ENCODE measurements at regions not wholly inside any gene's neighbourhood (a gene's known extent, or its start where the extent isn't known, plus 50 kb on each side); places are given as distances from the start of the nearest gene placed in this dataset.

DNA sequence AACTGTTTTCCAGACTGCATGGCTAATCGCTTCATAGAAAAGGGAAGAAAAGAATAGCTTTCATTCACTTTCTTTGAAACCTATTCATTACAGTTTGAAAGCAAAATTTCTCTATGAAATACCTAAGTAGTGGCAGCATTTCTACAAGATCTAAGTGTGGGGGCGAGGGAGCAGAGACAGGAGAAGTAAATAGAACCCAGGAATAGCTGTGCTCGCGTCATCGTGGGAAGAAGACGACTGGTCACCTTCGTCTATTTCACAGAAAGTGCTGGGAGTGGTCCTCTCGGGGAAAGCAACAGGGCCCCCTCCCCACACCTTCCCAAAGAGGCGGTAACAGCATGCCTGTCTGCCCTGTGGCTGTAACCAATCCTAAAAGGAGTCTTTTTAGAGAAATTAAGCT, 169.9 kb upstream of the NOCT start:
- WGBS (ENCODE audit: insufficient coverage): 40% methylated on average over 1 of the region's 9 CpGs
- no peak for DNase-seq (ENCODE audit: low read depth in 4 of 6, low spot score in 6 of 6)
- Histone ChIP-seq H3K4me1 (ENCODE audit: control insufficient read depth, insufficient read depth, low read length) (peaks cover 6% of the 10 kb centered on the region), H3K4me3 (ENCODE audit: low read depth, low read length) (no peak overlapping the region), H3K27ac (ENCODE audit: low read depth, low read length) (no peak overlapping the region), H3K36me3 (ENCODE audit: control insufficient read depth, insufficient read depth, low read length) (no peaks in the 10 kb centered on the region), H3K27me3 (ENCODE audit: control insufficient read depth, insufficient read depth, low read length) (no peaks in the 10 kb centered on the region), H3K9me3 (ENCODE audit: control insufficient read depth, insufficient read depth, low read length) (peaks cover 2% of the 10 kb centered on the region)

DNA sequence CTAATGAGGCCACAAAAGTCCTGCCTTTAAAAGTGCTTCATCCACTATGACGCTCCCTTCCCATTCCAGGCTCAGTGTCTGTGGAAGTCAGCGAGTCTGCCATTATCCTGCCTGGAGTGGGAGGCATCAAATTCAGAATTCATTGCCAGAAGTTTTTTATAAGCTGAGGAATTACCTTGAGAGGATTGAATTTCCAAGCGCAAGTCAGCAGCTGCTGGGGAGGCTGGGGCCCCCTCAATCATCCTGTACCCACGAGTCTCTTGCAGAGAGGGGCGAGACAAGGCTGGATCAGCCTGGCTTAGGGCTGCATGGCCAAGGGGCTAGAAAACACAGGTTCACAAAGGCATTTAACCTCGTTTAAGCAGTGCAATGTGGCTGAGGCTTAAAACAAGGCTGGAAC, 170.5 kb upstream of the NOCT start:
- H3K27me3 ChIP-seq (ENCODE audit: control insufficient read depth, insufficient read depth, low read length): no peaks in the 10 kb centered on the region
- no peak overlapping the region for H3K4me3 ChIP-seq (ENCODE audit: low read depth, low read length)
- WGBS (ENCODE audit: insufficient coverage): 70% methylated on average over 4 of the region's 6 CpGs
- H3K36me3 ChIP-seq (ENCODE audit: control insufficient read depth, insufficient read depth, low read length): no peaks in the 10 kb centered on the region
- no peak overlapping the region for H3K27ac ChIP-seq (ENCODE audit: low read depth, low read length)
- H3K4me1 ChIP-seq (ENCODE audit: control insufficient read depth, insufficient read depth, low read length): peaks cover 6% of the 10 kb centered on the region
- H3K9me3 ChIP-seq (ENCODE audit: control insufficient read depth, insufficient read depth, low read length): peaks cover 2% of the 10 kb centered on the region
- DNase-seq (ENCODE audit: low read depth in 4 of 6, low spot score in 6 of 6): no peak

DNA sequence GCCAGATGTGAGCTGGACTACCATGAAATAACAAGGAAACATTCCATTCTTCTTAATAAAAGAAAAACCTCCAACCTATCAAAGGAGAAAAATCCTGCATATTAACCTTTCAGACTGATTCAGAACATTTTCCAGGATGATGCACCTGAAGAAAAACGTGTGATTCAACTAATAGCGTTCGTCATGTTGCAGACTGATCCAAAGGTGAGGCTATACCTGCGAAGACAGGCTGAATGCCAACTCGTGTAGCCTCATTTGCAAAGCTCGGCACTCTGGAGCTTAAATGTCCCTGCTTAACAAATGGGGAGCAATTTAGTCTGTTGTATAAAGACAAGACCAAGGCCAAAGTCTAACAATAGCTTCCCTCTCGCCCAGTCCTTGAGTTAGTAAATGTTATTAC, 172.0 kb upstream of the NOCT start:
- no peaks in the 10 kb centered on the region for H3K9me3 ChIP-seq (ENCODE audit: control insufficient read depth, insufficient read depth, low read length)
- no peak for DNase-seq (ENCODE audit: low read depth in 4 of 6, low spot score in 6 of 6)
- H3K4me3 ChIP-seq (ENCODE audit: low read depth, low read length): no peak overlapping the region
- no peak overlapping the region for H3K27ac ChIP-seq (ENCODE audit: low read depth, low read length)
- no peaks in the 10 kb centered on the region for H3K27me3 ChIP-seq (ENCODE audit: control insufficient read depth, insufficient read depth, low read length)
- H3K4me1 ChIP-seq (ENCODE audit: control insufficient read depth, insufficient read depth, low read length): peaks cover 6% of the 10 kb centered on the region
- no peaks in the 10 kb centered on the region for H3K36me3 ChIP-seq (ENCODE audit: control insufficient read depth, insufficient read depth, low read length)
- WGBS (ENCODE audit: insufficient coverage): 60% methylated on average over 6 of the region's 7 CpGs

DNA sequence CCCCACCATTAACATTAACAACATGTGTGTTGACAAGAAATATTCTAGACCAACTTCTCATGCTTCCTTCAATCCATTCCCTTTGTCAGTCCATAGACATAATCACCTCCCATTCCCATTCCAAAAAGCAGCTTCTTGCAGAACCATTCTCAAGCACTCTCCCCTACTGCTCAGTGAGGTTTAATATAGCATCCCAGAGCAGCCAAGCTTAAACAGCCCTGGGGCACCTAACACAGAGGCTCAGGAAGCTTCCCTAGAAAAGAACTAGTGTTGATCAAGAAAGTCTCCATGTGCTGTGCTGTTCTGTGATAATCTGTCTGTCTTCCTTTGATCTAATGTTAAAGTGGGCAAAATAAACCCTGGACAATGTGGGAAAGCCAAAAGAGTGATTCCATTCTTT, 174.2 kb upstream of the NOCT start:
- H3K27ac ChIP-seq (ENCODE audit: low read depth, low read length): no peak overlapping the region
- no peaks in the 10 kb centered on the region for H3K9me3 ChIP-seq (ENCODE audit: control insufficient read depth, insufficient read depth, low read length)
- H3K4me3 ChIP-seq (ENCODE audit: low read depth, low read length): no peak overlapping the region
- peaks cover 6% of the 10 kb centered on the region for H3K4me1 ChIP-seq (ENCODE audit: control insufficient read depth, insufficient read depth, low read length)
- no peaks in the 10 kb centered on the region for H3K36me3 ChIP-seq (ENCODE audit: control insufficient read depth, insufficient read depth, low read length)
- peak in 1 of 6 donors; percentile 60 for DNase-seq (ENCODE audit: low read depth in 4 of 6, low spot score in 6 of 6)
- H3K27me3 ChIP-seq (ENCODE audit: control insufficient read depth, insufficient read depth, low read length): no peaks in the 10 kb centered on the region

DNA sequence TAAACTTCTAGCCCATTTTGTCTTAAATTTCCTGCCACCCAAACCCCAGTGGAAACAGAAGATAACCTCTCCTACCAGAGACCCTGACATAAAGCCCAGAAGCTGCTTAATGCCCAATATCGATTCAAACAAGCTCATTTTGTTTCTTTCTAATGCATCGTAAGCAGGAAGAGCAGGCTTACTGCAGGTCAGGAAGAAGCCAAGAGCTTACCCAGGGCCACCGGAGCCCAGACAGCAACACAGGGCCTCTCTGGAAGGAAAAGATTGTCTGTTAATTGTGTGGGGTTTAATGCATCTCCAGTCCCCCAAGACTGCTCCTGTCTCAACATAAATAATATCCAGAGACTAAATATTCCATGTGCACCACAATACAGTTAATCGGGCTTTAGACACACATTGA, 177.3 kb upstream of the NOCT start:
- H3K27ac ChIP-seq (ENCODE audit: low read depth, low read length): no peak overlapping the region
- H3K9me3 ChIP-seq (ENCODE audit: control insufficient read depth, insufficient read depth, low read length): no peaks in the 10 kb centered on the region
- H3K4me3 ChIP-seq (ENCODE audit: low read depth, low read length): no peak overlapping the region
- no peaks in the 10 kb centered on the region for H3K4me1 ChIP-seq (ENCODE audit: control insufficient read depth, insufficient read depth, low read length)
- H3K36me3 ChIP-seq (ENCODE audit: control insufficient read depth, insufficient read depth, low read length): no peaks in the 10 kb centered on the region
- 90% methylated on average over 3 of the region's 4 CpGs for WGBS (ENCODE audit: insufficient coverage)
- H3K27me3 ChIP-seq (ENCODE audit: control insufficient read depth, insufficient read depth, low read length): no peaks in the 10 kb centered on the region
- no peak for DNase-seq (ENCODE audit: low read depth in 4 of 6, low spot score in 6 of 6)

DNA sequence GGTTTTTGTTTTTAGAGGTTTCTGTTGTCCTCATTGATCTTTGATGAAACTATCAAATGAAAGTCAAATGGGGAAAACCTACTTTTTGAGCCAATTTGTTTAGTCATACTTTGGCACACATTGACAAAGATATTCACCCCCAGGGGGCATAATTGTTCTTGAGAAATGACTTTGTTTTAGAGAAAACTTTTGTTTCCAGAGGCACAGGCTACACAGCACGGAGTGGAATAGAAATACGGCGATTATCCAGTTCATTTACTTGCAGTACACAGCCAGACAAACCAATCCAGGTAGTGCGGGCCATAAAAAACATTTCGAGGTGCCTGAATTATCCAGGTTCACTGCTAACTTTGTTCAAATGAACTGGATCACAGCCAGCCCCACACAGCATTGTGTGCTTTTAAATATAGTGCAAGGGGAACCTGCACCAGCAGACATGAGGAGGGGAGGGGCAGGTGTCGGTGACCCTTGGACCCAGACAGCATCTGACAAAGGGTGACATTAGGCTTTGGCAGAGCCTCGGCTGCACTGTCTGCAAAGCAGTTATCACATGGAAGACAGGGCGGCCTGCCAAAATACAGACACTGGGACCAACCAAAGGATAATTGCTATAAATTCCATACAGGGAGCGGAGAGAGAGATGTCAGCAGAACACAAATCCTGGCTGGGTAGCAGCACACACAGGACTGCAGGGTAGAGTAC, 179.6 kb upstream of the NOCT start:
- H3K27ac ChIP-seq (ENCODE audit: low read depth, low read length): no peak overlapping the region
- H3K9me3 ChIP-seq (ENCODE audit: control insufficient read depth, insufficient read depth, low read length): no peaks in the 10 kb centered on the region
- H3K27me3 ChIP-seq (ENCODE audit: control insufficient read depth, insufficient read depth, low read length): no peaks in the 10 kb centered on the region
- 65% methylated on average over 2 of the region's 9 CpGs for WGBS (ENCODE audit: insufficient coverage)
- peak in 2 of 6 donors; percentile 73 to 79 for DNase-seq (ENCODE audit: low read depth in 4 of 6, low spot score in 6 of 6)
- H3K4me3 ChIP-seq (ENCODE audit: low read depth, low read length): no peak overlapping the region
- no peaks in the 10 kb centered on the region for H3K36me3 ChIP-seq (ENCODE audit: control insufficient read depth, insufficient read depth, low read length)
- no peaks in the 10 kb centered on the region for H3K4me1 ChIP-seq (ENCODE audit: control insufficient read depth, insufficient read depth, low read length)

DNA sequence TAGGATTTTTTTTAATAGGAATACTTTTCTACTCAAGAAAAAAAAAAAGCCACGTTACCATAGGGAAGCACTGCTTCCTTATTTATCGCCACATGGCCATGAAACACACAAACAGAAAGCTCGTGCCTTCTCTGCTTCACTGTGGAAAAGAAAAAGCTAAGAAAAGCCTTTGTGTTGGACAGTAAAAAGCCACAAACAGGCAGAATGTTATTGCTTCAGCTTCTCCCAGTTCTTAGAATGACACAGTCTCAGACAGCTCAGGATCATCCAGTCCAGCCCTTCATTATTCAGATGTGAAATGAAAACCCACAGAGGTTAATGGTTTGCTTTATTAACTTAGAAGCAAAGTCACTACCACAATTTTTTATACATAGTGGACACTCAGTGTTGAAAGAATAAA, 181.6 kb upstream of the NOCT start:
- no peak overlapping the region for H3K4me3 ChIP-seq (ENCODE audit: low read depth, low read length)
- no peaks in the 10 kb centered on the region for H3K27me3 ChIP-seq (ENCODE audit: control insufficient read depth, insufficient read depth, low read length)
- H3K36me3 ChIP-seq (ENCODE audit: control insufficient read depth, insufficient read depth, low read length): no peaks in the 10 kb centered on the region
- WGBS (ENCODE audit: insufficient coverage): no CpG with 5 or more reads among the region's 3 CpGs
- peak in 1 of 6 donors; percentile 59 for DNase-seq (ENCODE audit: low read depth in 4 of 6, low spot score in 6 of 6)
- H3K27ac ChIP-seq (ENCODE audit: low read depth, low read length): no peak overlapping the region
- H3K9me3 ChIP-seq (ENCODE audit: control insufficient read depth, insufficient read depth, low read length): no peaks in the 10 kb centered on the region
- no peaks in the 10 kb centered on the region for H3K4me1 ChIP-seq (ENCODE audit: control insufficient read depth, insufficient read depth, low read length)

DNA sequence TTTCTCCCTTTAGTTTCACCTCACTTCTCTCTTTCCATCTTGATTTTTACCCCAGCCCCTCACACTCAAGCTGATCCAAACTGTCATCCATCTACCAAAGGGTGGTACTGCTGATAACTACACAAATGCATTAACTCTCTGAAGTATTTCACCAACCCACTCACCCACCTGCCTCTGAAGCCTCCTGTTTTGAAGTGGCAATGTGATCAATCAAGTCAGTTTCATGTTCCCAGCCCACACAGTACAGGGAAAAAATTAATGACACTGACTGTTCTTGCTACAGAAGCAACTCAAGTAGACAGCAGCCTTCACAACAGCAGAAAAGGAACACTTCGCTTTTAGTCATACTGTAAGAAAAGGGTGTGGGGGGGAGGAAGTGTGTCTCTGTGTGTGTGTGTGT, 183.0 kb upstream of the NOCT start:
- WGBS (ENCODE audit: insufficient coverage): no CpG with 5 or more reads among the region's 1 CpG
- H3K27me3 ChIP-seq (ENCODE audit: control insufficient read depth, insufficient read depth, low read length): no peaks in the 10 kb centered on the region
- DNase-seq (ENCODE audit: low read depth in 4 of 6, low spot score in 6 of 6): no peak
- no peak overlapping the region for H3K27ac ChIP-seq (ENCODE audit: low read depth, low read length)
- H3K4me1 ChIP-seq (ENCODE audit: control insufficient read depth, insufficient read depth, low read length): no peaks in the 10 kb centered on the region
- no peak overlapping the region for H3K4me3 ChIP-seq (ENCODE audit: low read depth, low read length)
- no peaks in the 10 kb centered on the region for H3K9me3 ChIP-seq (ENCODE audit: control insufficient read depth, insufficient read depth, low read length)
- H3K36me3 ChIP-seq (ENCODE audit: control insufficient read depth, insufficient read depth, low read length): no peaks in the 10 kb centered on the region

DNA sequence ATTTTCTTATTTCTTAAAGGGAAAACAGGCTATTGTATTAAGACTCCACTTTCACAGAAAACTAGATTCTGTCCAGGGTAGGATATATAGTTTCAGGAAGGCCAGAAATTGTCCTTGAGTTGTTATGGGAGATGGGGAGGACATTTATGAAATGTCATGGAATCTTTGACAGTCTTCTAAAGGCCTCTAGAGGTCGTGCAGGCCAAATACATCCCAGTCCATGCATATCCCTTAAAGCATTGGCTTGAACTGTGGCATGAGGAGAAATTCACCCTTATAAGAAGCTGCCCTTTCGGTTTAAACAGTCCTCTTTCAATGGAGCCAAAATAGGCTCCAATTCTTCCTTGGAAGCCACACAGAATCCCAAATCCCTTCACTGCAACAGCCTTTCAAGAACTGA, 183.6 kb upstream of the NOCT start:
- no peaks in the 10 kb centered on the region for H3K36me3 ChIP-seq (ENCODE audit: control insufficient read depth, insufficient read depth, low read length)
- no peak overlapping the region for H3K4me3 ChIP-seq (ENCODE audit: low read depth, low read length)
- DNase-seq (ENCODE audit: low read depth in 4 of 6, low spot score in 6 of 6): no peak
- H3K4me1 ChIP-seq (ENCODE audit: control insufficient read depth, insufficient read depth, low read length): no peaks in the 10 kb centered on the region
- no peak overlapping the region for H3K27ac ChIP-seq (ENCODE audit: low read depth, low read length)
- H3K27me3 ChIP-seq (ENCODE audit: control insufficient read depth, insufficient read depth, low read length): no peaks in the 10 kb centered on the region
- 17% methylated on average over 1 of the region's 2 CpGs for WGBS (ENCODE audit: insufficient coverage)
- H3K9me3 ChIP-seq (ENCODE audit: control insufficient read depth, insufficient read depth, low read length): no peaks in the 10 kb centered on the region

DNA sequence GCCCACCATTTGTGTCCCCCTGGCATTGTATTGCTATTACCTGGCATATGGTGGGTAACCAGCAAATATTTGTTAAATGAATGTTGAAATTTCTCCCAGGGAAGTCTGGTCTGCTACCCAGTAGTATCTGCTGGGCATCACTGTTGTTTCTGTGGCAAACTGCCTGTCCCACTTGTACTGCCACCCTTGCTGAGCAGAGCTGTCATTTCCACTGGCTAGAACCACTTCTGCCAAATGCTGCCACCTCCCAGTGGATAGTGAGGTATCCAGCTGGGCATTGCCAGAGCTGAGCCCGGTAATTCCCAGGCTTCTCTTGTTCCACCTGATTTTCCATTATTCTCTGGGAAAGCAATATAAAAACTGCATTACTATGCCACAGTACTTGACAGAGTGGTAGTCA, 186.7 kb upstream of the NOCT start:
- no peaks in the 10 kb centered on the region for H3K27me3 ChIP-seq (ENCODE audit: control insufficient read depth, insufficient read depth, low read length)
- no peak overlapping the region for H3K4me3 ChIP-seq (ENCODE audit: low read depth, low read length)
- H3K36me3 ChIP-seq (ENCODE audit: control insufficient read depth, insufficient read depth, low read length): no peaks in the 10 kb centered on the region
- no peaks in the 10 kb centered on the region for H3K9me3 ChIP-seq (ENCODE audit: control insufficient read depth, insufficient read depth, low read length)
- H3K27ac ChIP-seq (ENCODE audit: low read depth, low read length): no peak overlapping the region
- 73% methylated on average over 1 of the region's 1 CpG for WGBS (ENCODE audit: insufficient coverage)
- DNase-seq (ENCODE audit: low read depth in 4 of 6, low spot score in 6 of 6): no peak
- H3K4me1 ChIP-seq (ENCODE audit: control insufficient read depth, insufficient read depth, low read length): no peaks in the 10 kb centered on the region
